ENCODE measurements at regions not wholly inside any gene's neighbourhood (a gene's known extent, or its start where the extent isn't known, plus 50 kb on each side); places are given as distances from the start of the nearest gene placed in this dataset.
A peak's percentile ranks its signal among the peaks of the same experiment; 100 is the strongest.

DNA sequence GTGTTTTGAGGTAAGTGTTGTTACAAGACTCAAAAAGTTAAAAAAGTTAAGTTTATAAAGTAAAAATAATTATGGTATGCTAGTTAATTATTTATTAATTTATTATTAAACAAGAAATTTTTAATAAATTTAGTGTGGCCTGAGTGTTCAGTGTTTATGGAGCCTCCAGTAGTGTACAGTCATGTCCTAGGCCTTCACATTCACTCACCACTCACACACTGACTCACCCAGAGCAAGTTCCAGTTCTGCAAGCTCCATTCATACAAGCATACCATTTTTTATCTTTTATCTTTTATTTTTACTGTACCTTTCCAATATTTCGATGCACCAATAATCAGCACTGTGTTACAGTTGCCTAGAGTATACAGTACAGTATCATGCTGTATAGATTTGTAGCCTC lies 381.2 kb upstream of the MGMT start:
- DNase-seq: no peak
- intact Hi-C loops (cut with micrococcal nuclease): no loop called here
- no peak for ATAC-seq

DNA sequence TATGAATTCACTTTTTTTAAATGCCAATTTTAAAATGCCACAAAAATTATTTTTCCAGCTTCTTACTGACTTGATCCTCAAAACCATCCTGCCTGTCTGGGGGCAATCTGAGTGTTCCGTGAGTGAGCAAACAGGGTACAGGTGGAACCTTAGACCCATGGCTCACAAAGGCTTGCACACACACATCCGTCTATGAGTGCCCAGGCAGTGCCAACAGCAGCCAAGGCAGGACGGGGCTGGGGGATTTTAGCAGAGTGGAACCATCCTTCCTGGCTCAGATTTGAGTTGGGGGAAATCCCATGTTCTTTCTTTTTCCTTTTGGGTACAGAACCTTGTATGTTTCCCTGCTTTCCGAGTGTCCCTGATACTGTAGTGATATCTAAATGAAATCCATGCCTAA lies 377.7 kb upstream of the MGMT start:
- DNase-seq (no peak), ATAC-seq (no peak)
- intact Hi-C loops (cut with micrococcal nuclease): no loop called here

GRCh38 chr10:129090165-129090564 lies 376.9 kb upstream of the MGMT start:
- ATAC-seq (no peak), DNase-seq (no peak)
- intact Hi-C loops (cut with micrococcal nuclease): no loop called here

DNA sequence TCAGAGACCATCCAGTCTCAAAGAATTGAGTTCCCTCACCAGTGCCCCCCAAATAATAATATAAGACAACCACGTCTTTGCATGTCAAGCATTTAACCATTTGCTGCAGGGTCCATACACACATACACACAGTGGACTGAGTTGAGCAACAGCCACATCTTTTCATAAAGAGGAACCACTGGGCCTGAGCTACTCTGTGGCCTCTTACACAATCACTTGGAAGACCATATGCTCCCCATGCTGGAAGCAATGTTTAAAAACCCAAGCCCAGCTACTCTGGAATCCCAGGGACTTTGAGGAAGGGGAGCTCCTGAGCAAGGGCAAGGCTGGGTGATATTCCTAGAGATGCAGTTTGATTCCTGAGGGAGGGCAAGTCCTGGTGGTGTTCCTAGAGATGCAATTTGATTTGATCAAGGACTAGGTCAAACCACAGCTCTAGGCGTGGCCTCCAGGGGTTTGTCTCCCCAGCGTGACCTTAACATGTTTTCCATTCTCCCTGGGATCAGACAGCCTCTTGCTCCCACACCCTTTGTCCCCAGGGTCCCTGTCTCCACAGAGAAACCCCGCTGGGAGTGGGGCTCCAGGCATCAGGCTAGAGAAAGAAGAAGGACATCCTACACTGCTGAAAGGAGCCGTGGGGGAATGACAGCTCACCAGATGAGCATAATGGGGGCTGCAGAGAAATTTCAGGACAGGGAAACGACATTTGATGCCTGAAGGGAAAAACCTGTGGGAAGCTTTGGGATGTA lies 376.2 kb upstream of the MGMT start:
- DNase-seq: no peak
- intact Hi-C loops (cut with micrococcal nuclease): no loop called here

GRCh38 chr10:129093641-129094040 lies 373.4 kb upstream of the MGMT start:
- ATAC-seq (no peak), DNase-seq (no peak)
- intact Hi-C loops (cut with micrococcal nuclease): no loop called here

More for the DNA sequence above, 376.2 kb upstream of the MGMT start:
- peak; percentile 71 for ATAC-seq

DNA sequence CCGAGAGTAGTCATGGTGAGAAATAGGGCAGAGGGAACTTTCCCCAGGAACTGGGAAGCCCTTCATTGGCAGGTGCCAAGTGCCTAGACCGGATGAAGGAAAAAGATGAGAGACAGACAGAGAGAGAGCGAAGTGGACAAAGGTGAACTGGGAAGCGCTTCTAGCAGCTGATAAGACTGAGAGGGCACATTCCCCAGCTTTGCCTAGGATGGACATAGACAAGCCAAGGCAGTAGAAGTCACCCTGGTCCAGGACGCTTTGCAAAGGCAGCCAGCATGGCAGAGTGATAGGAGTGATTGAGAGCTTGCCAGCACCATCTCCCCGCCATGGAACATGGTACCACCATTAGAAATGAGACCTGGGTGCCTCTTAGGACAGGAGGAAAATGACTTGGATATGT lies 372.8 kb upstream of the MGMT start:
- no peak for DNase-seq
- no peak for ATAC-seq
- intact Hi-C loops (cut with micrococcal nuclease): no loop called here

- no peak for ATAC-seq
- intact Hi-C loops (cut with micrococcal nuclease): no loop called here
- DNase-seq: no peak
These were observed 372.2 kb upstream of the MGMT start for GRCh38 chr10:129094861-129095260.

GRCh38 chr10:129095680-129096064 lies 371.4 kb upstream of the MGMT start:
- ATAC-seq (no peak), DNase-seq (no peak)
- intact Hi-C loops (cut with micrococcal nuclease): no loop called here

GRCh38 chr10:129096065-129096984 lies 370.7 kb upstream of the MGMT start:
- intact Hi-C loops (cut with micrococcal nuclease): no loop called here
- DNase-seq (peak; percentile 41), ATAC-seq (peak; percentile 90)

GRCh38 chr10:129097776-129098330 lies 369.2 kb upstream of the MGMT start:
- DNase-seq: no peak
- intact Hi-C loops (cut with micrococcal nuclease): no loop called here
- ATAC-seq: no peak

DNA sequence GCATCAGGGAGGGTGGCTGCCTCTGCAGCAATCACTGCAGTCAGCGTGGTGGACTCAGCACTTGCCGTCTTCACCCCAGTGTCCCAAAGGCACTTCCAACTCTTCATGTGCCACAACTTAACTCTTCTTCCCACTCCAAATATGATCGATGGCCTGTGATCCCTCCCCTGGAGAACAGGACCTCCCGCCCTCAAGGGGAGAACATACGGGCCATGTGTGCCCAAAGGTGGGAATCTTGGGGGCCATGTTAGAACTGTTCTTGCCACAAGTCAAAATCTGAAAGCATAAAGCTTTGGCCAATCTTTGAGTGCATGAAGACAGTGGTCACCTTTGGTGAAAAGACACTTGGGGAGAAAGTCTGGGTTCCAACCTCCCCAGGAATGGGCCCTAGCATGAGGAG lies 368.5 kb upstream of the MGMT start:
- ATAC-seq: no peak
- no peak for DNase-seq
- intact Hi-C loops (cut with micrococcal nuclease): no loop called here

- intact Hi-C loops (cut with micrococcal nuclease): no loop called here
- DNase-seq (no peak), ATAC-seq (no peak)
These were observed 367.6 kb upstream of the MGMT start for GRCh38 chr10:129099486-129099885.

- intact Hi-C loops (cut with micrococcal nuclease): no loop called here
- ATAC-seq (no peak), DNase-seq (no peak)
These were observed 367.0 kb upstream of the MGMT start for GRCh38 chr10:129099992-129100391.

- intact Hi-C loops (cut with micrococcal nuclease): no loop called here
- ATAC-seq (no peak), DNase-seq (no peak)
These were observed 365.6 kb upstream of the MGMT start for GRCh38 chr10:129101232-129101980.

GRCh38 chr10:129102906-129103693 lies 363.9 kb upstream of the MGMT start:
- intact Hi-C loops (cut with micrococcal nuclease): no loop called here
- ATAC-seq (no peak), DNase-seq (no peak)

DNA sequence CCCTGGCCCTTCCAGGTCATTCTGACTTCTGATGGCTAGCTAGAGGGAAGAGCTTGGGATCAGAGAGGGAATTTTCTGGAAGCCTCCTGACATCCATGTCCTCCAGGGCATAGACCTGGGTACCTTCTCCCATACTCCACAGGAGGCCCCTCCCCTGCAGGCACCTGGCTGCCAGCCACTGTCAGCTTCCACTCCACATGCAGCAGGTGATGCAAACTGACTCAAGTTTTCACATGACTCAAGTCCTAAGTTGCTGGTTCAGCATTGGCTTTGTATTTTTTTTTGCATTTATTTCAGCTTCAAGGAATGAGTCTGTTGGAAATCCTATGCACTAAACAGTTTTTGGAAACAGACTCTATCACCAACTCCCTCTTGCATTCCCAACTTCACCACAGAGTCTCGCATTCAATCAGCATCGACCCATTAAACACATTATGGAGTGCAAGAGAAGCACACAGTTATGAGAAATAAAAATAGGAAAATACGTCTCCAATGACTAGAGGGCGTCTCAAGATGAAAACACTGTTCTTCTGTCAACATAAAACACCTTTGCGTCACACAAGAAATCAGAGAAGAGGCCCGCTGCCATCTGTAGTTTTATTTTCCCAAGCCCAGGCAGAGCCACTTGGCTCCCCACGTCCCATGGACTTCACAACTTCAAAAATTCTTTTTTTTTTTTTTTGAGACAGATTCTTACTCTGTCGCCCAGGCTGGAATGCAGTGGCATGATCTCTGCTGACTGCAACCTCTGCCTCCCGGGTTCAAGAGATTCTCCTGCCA lies 362.6 kb upstream of the MGMT start:
- ATAC-seq (no peak), DNase-seq (no peak)
- intact Hi-C loops (cut with micrococcal nuclease): no loop called here

DNA sequence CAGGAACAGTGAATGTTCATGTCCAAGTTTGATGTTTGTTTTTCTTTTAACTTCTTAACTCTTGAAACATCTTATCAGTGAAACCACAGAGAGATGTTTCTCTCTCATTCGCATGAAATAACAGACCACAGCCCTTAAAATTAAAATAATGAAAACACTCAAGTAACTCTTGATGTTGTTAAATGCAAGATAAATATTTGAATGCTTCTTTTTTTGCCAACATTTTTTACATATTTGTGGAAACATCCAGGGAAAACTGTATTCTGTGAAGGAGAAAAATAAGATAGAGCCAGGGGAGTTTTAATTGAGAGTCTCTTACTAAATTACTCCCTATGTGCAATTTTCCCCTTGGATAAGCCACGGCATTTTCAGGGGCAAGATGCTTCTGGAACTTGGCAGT lies 361.8 kb upstream of the MGMT start:
- ATAC-seq (peak; percentile 35), DNase-seq (no peak)
- intact Hi-C loops (cut with micrococcal nuclease): no loop called here

DNA sequence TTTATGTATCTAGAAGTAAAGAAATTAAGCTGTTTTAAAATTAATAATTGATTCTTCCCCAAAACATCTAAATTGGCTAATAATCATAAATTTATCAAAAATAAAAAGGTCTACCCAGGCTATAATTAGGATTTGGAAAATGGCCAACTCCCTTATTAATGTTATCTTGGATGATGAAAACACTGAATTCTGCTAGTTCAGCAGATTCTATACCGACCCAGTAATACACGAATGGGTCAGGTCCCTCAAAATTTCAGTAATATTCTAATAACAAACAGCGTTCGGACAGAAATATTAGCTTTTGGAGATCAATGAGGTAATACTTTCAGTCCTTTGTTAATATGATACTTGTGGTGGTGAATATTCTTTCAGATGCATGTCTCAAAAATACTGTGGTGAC lies 360.7 kb upstream of the MGMT start:
- intact Hi-C loops (cut with micrococcal nuclease): no loop called here
- ATAC-seq (no peak), DNase-seq (no peak)
